Urothelium cell line (cell line): ENCODE measurements at regions not wholly inside any gene's neighbourhood (a gene's known extent, or its start where the extent isn't known, plus 50 kb on each side); places are given as distances from the start of the nearest gene placed in this dataset.

ENCODE experiments used
- DNase-seq: peaks from one replicate; pipeline ENCODE4 v3.0.0; 2011; ENCODE audit warnings: low spot score, mixed read lengths
- FAIRE-seq: peaks from 2 replicates; lab custom pipeline; 2011; peaks lifted over from hg19 to GRCh38; lab: Jason Lieb, UNC

- no peak for DNase-seq
- no peak for FAIRE-seq
Observed at GRCh38 chr3:104631254-104631653, 735.5 kb upstream of the ALCAM start.

GRCh38 chr3:104632521-104632920, 734.2 kb upstream of the ALCAM start:
- FAIRE-seq = no peak
- no peak for DNase-seq

GRCh38 chr3:104632947-104633346, 733.8 kb upstream of the ALCAM start:
- FAIRE-seq (no peak), DNase-seq (no peak)

- DNase-seq = no peak
- no peak for FAIRE-seq
Observed at GRCh38 chr3:104635872-104636580, 730.7 kb upstream of the ALCAM start.

GRCh38 chr3:104642827-104643226, 723.9 kb upstream of the ALCAM start:
- FAIRE-seq (no peak), DNase-seq (no peak)

- no peak for FAIRE-seq
Observed at GRCh38 chr3:104646196-104646595, 720.5 kb upstream of the ALCAM start.

GRCh38 chr3:104648823-104649222, 717.9 kb upstream of the ALCAM start:
- DNase-seq = no peak
- FAIRE-seq = no peak

More at GRCh38 chr3:104646196-104646595, 720.5 kb upstream of the ALCAM start:
- DNase-seq = no peak

GRCh38 chr3:104669083-104669482, 697.6 kb upstream of the ALCAM start:
- no peak for FAIRE-seq
- no peak for DNase-seq

- FAIRE-seq (no peak), DNase-seq (no peak)
Observed at GRCh38 chr3:104672331-104672730, 694.4 kb upstream of the ALCAM start.

- FAIRE-seq = no peak
- no peak for DNase-seq
Observed at GRCh38 chr3:104673981-104674380, 692.7 kb upstream of the ALCAM start.

GRCh38 chr3:104676241-104676640, 690.5 kb upstream of the ALCAM start:
- DNase-seq = no peak
- no peak for FAIRE-seq

- DNase-seq (no peak), FAIRE-seq (no peak)
Observed at GRCh38 chr3:104677932-104678331, 688.8 kb upstream of the ALCAM start.

GRCh38 chr3:104685492-104685891, 681.2 kb upstream of the ALCAM start:
- no peak for FAIRE-seq
- no peak for DNase-seq

GRCh38 chr3:104687362-104687761, 679.3 kb upstream of the ALCAM start:
- DNase-seq = no peak
- FAIRE-seq = no peak

- FAIRE-seq = no peak
- no peak for DNase-seq
Observed at GRCh38 chr3:104696470-104696869, 670.2 kb upstream of the ALCAM start.

- no peak for FAIRE-seq
Observed at GRCh38 chr3:104711406-104711805, 655.3 kb upstream of the ALCAM start.

GRCh38 chr3:104715972-104716371, 650.7 kb upstream of the ALCAM start:
- FAIRE-seq (no peak), DNase-seq (no peak)

More at GRCh38 chr3:104711406-104711805, 655.3 kb upstream of the ALCAM start:
- DNase-seq = no peak

GRCh38 chr3:104717828-104718196, 648.9 kb upstream of the ALCAM start:
- FAIRE-seq (no peak), DNase-seq (no peak)

- DNase-seq = no peak
- FAIRE-seq = no peak
Observed at GRCh38 chr3:104723000-104723399, 643.7 kb upstream of the ALCAM start.

GRCh38 chr3:104731074-104731473, 635.6 kb upstream of the ALCAM start:
- no peak for FAIRE-seq
- DNase-seq = no peak

GRCh38 chr3:104734627-104735026, 632.1 kb upstream of the ALCAM start:
- FAIRE-seq = no peak
- no peak for DNase-seq

GRCh38 chr3:104735691-104736090, 631.0 kb upstream of the ALCAM start:
- FAIRE-seq (no peak), DNase-seq (no peak)

- FAIRE-seq (no peak), DNase-seq (no peak)
Observed at GRCh38 chr3:104738271-104738670, 628.4 kb upstream of the ALCAM start.
